ENCODE measurements at regions not wholly inside any gene's neighbourhood (a gene's known extent, or its start where the extent isn't known, plus 50 kb on each side); places are given as distances from the start of the nearest gene placed in this dataset.
A peak's percentile ranks its signal among the peaks of the same experiment; 100 is the strongest.

- TF ChIP-seq CTCF (conservative IDR thresholded peaks at IDR 0.05; ENCODE audit: low read depth) = no peak
- no peak for DNase-seq (ENCODE audit: low spot score)
- CTCF ChIA-PET = no interaction called here
- POLR2A ChIA-PET (ENCODE audit: low non-redundant PET) = no interaction called here
- no peak overlapping the region for H3K27ac ChIP-seq
These were observed 59.8 kb upstream of the TBC1D21 start for GRCh38 chr15:73813589-73813988.

- H3K27ac ChIP-seq = no peak overlapping the region
- no peak for DNase-seq (ENCODE audit: low spot score)
- ChIA-PET POLR2A (ENCODE audit: low non-redundant PET) (no interaction called here), CTCF (no interaction called here)
- TF ChIP-seq CTCF (conservative IDR thresholded peaks at IDR 0.05; ENCODE audit: low read depth) = no peak
These were observed 54.9 kb upstream of the TBC1D21 start for GRCh38 chr15:73818308-73818985.

GRCh38 chr15:73821181-73821580 is 52.2 kb upstream of the TBC1D21 start:
- DNase-seq (ENCODE audit: low spot score) = no peak
- H3K27ac ChIP-seq = no peak overlapping the region
- ChIA-PET POLR2A (ENCODE audit: low non-redundant PET) (no interaction called here), CTCF (no interaction called here)
- TF ChIP-seq CTCF (conservative IDR thresholded peaks at IDR 0.05; ENCODE audit: low read depth) = no peak

- ChIA-PET POLR2A (ENCODE audit: low non-redundant PET) (interaction anchor here (0.6 kb wide), 1 partner anchor 37 kb away, joined by 3 read pairs; no protein-coding TSS in a partner anchor), CTCF (interaction anchor here (0.6 to 0.7 kb wide), 2 partner anchors 28 to 112 kb away, joined by 3 to 6 read pairs; no protein-coding TSS in a partner anchor)
- peak; percentile 38 for DNase-seq (ENCODE audit: low spot score)
These were observed 50.4 kb upstream of the TBC1D21 start for GRCh38 chr15:73822998-73823397.

More at GRCh38 chr15:73822998-73823397, 50.4 kb upstream of the TBC1D21 start:
- no peak overlapping the region for H3K27ac ChIP-seq
- TF ChIP-seq CTCF (conservative IDR thresholded peaks at IDR 0.05; ENCODE audit: low read depth) = no peak
